ENCODE measurements at regions not wholly inside any gene's neighbourhood (a gene's known extent, or its start where the extent isn't known, plus 50 kb on each side); places are given as distances from the start of the nearest gene placed in this dataset.

GRCh38 chr14:97410667-97411620 lies 613.8 kb downstream of the VRK1 start:
- no peak for DNase-seq

GRCh38 chr14:97411938-97412612 lies 614.9 kb downstream of the VRK1 start:
- no peak for DNase-seq

- DNase-seq = no peak
Observed at GRCh38 chr14:97413022-97413539, 615.9 kb downstream of the VRK1 start.

GRCh38 chr14:97413966-97414717 lies 617.0 kb downstream of the VRK1 start:
- no peak for DNase-seq

GRCh38 chr14:97414718-97415098 lies 617.5 kb downstream of the VRK1 start:
- DNase-seq = no peak

- no peak for DNase-seq
Observed at GRCh38 chr14:97415907-97416306, 618.7 kb downstream of the VRK1 start.

- no peak for DNase-seq
Observed at GRCh38 chr14:97416550-97416949, 619.4 kb downstream of the VRK1 start.

GRCh38 chr14:97417331-97417730 lies 620.1 kb downstream of the VRK1 start:
- DNase-seq = no peak

GRCh38 chr14:97420211-97420610 lies 623.0 kb downstream of the VRK1 start:
- DNase-seq = no peak

- DNase-seq = no peak
Observed at GRCh38 chr14:97426776-97427175, 629.6 kb downstream of the VRK1 start.

GRCh38 chr14:97428808-97429440 lies 631.7 kb downstream of the VRK1 start:
- no peak for DNase-seq

GRCh38 chr14:97432586-97432985 lies 635.4 kb downstream of the VRK1 start:
- DNase-seq = no peak

GRCh38 chr14:97441740-97442362 lies 644.7 kb downstream of the VRK1 start:
- DNase-seq = no peak

GRCh38 chr14:97442363-97442762 lies 645.2 kb downstream of the VRK1 start:
- no peak for DNase-seq

- no peak for DNase-seq
Observed at GRCh38 chr14:97443412-97443811, 646.2 kb downstream of the VRK1 start.

- no peak for DNase-seq
Observed at GRCh38 chr14:97444248-97444647, 647.1 kb downstream of the VRK1 start.

- no peak for DNase-seq
Observed at GRCh38 chr14:97445367-97445766, 648.2 kb downstream of the VRK1 start.

- DNase-seq = no peak
Observed at GRCh38 chr14:97446087-97446486, 648.9 kb downstream of the VRK1 start.

- no peak for DNase-seq
Observed at GRCh38 chr14:97452314-97452713, 655.1 kb downstream of the VRK1 start.

GRCh38 chr14:97453991-97454390 lies 656.8 kb downstream of the VRK1 start:
- DNase-seq = no peak

GRCh38 chr14:97456462-97456861 lies 659.3 kb downstream of the VRK1 start:
- DNase-seq = no peak

GRCh38 chr14:97456958-97457357 lies 659.8 kb downstream of the VRK1 start:
- no peak for DNase-seq

Measured in NCI-H774 (cell line).